Loucy (cell line): ENCODE measurements at regions not wholly inside any gene's neighbourhood (a gene's known extent, or its start where the extent isn't known, plus 50 kb on each side); places are given as distances from the start of the nearest gene placed in this dataset.

ENCODE experiments used
- CTCF ChIP-seq: fragments of 200-600 bp; sonication (generic); conservative IDR thresholded peaks from 2 replicates; pipeline ENCODE4 v1.5.1; 2014; ENCODE audit warnings: mild to moderate bottlenecking, antibody characterized with exemption, low read length
- EZH2phosphoT487 ChIP-seq: fragments of 200-600 bp; IDR thresholded peaks from 2 replicates; pipeline ENCODE4 v1.6.1; 2018; ENCODE audit warnings: antibody characterized with exemption, mild to moderate bottlenecking, moderate library complexity, borderline replicate concordance

GRCh38 chr21:23130308-23130707, 2132.1 kb downstream of the NCAM2 start:
- TF ChIP-seq CTCF (no peak), EZH2phosphoT487 (no peak)
